ENCODE measurements at regions not wholly inside any gene's neighbourhood (a gene's known extent, or its start where the extent isn't known, plus 50 kb on each side); places are given as distances from the start of the nearest gene placed in this dataset.

- no peak for TF ChIP-seq CTCF (IDR thresholded peaks at IDR 0.05; ENCODE audit: low read depth, low read length)
- H3K4me3 ChIP-seq (replicated peaks in 1 of 2; ENCODE audit: low read depth in 2 of 2, low read length in 2 of 2) = no peak overlapping the region
- no peak for DNase-seq (ENCODE audit: low read depth in 2 of 2)
Measured at GRCh38 chr13:44124352-44124751, 244.6 kb downstream of the LACC1 start.

GRCh38 chr13:44125943-44126469, 246.3 kb downstream of the LACC1 start:
- DNase-seq (ENCODE audit: low read depth in 2 of 2) = no peak

GRCh38 chr13:44128552-44129001, 245.0 kb upstream of the SERP2 start:
- H3K4me3 ChIP-seq (replicated peaks in 1 of 2; ENCODE audit: low read depth in 2 of 2, low read length in 2 of 2) = no peak overlapping the region
- peak in 1 of 2 donors; percentile 5 for DNase-seq (ENCODE audit: low read depth in 2 of 2)
- no peak for TF ChIP-seq CTCF (IDR thresholded peaks at IDR 0.05; ENCODE audit: low read depth, low read length)

More at GRCh38 chr13:44125943-44126469, 246.3 kb downstream of the LACC1 start:
- no peak overlapping the region for H3K4me3 ChIP-seq (replicated peaks in 1 of 2; ENCODE audit: low read depth in 2 of 2, low read length in 2 of 2)
- TF ChIP-seq CTCF (IDR thresholded peaks at IDR 0.05; ENCODE audit: low read depth, low read length) = no peak

- H3K4me3 ChIP-seq (replicated peaks in 1 of 2; ENCODE audit: low read depth in 2 of 2, low read length in 2 of 2) = no peak overlapping the region
- no peak for TF ChIP-seq CTCF (IDR thresholded peaks at IDR 0.05; ENCODE audit: low read depth, low read length)
- no peak for DNase-seq (ENCODE audit: low read depth in 2 of 2)
Measured at GRCh38 chr13:44129418-44129817, 244.2 kb upstream of the SERP2 start.

- DNase-seq (ENCODE audit: low read depth in 2 of 2) = no peak
Measured at GRCh38 chr13:44131069-44131614, 242.5 kb upstream of the SERP2 start.

GRCh38 chr13:44132710-44133109, 240.9 kb upstream of the SERP2 start:
- no peak for TF ChIP-seq CTCF (IDR thresholded peaks at IDR 0.05; ENCODE audit: low read depth, low read length)
- no peak overlapping the region for H3K4me3 ChIP-seq (replicated peaks in 1 of 2; ENCODE audit: low read depth in 2 of 2, low read length in 2 of 2)
- DNase-seq (ENCODE audit: low read depth in 2 of 2) = peak; percentile 59 to 82

More at GRCh38 chr13:44131069-44131614, 242.5 kb upstream of the SERP2 start:
- TF ChIP-seq CTCF (IDR thresholded peaks at IDR 0.05; ENCODE audit: low read depth, low read length) = no peak
- no peak overlapping the region for H3K4me3 ChIP-seq (replicated peaks in 1 of 2; ENCODE audit: low read depth in 2 of 2, low read length in 2 of 2)

GRCh38 chr13:44133626-44134025, 240.0 kb upstream of the SERP2 start:
- no peak for TF ChIP-seq CTCF (IDR thresholded peaks at IDR 0.05; ENCODE audit: low read depth, low read length)
- DNase-seq (ENCODE audit: low read depth in 2 of 2) = no peak
- no peak overlapping the region for H3K4me3 ChIP-seq (replicated peaks in 1 of 2; ENCODE audit: low read depth in 2 of 2, low read length in 2 of 2)

All from cardiac fibroblast (primary cell).